Islet precursor cell (in vitro differentiated cells): ENCODE measurements at regions not wholly inside any gene's neighbourhood (a gene's known extent, or its start where the extent isn't known, plus 50 kb on each side); places are given as distances from the start of the nearest gene placed in this dataset.
A peak's percentile ranks its signal among the peaks of the same experiment; 100 is the strongest.
"Not testable (repeated sequence)": the region's sequence is repeated elsewhere in the genome, so short reads cannot be mapped to it uniquely, and the experiment has no call there.

Experiments
- DNase-seq: peaks from one replicate; pipeline ENCODE4 v3.0.0-alpha.2; 2018

- no peak for DNase-seq
Observed at GRCh38 chr21:21860888-21861287, 862.7 kb downstream of the NCAM2 start.

DNA sequence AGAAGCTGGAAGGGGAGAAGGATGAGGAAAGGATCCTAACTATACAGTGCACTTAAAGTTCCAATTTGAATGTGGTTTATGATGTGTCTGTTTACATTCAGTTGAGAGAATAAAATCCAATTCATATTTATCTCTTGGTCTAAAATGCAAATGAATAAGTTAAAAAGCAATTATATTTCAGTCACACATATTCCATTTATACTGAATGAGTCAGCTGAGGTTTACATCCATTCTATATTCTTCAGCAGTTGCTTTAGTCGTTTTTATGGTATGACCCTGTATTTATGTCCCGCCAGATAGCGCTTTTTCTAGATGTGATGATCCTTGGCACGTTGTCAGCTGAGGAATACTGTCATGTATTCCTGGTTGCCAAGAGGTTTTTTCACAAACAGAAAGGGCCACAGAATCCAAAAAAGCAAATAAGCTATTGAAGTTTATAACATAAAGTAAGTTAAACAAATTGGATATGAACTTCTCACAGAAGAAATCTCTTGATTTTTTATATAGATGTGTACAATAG, 866.2 kb downstream of the NCAM2 start:
- DNase-seq = no peak

DNA sequence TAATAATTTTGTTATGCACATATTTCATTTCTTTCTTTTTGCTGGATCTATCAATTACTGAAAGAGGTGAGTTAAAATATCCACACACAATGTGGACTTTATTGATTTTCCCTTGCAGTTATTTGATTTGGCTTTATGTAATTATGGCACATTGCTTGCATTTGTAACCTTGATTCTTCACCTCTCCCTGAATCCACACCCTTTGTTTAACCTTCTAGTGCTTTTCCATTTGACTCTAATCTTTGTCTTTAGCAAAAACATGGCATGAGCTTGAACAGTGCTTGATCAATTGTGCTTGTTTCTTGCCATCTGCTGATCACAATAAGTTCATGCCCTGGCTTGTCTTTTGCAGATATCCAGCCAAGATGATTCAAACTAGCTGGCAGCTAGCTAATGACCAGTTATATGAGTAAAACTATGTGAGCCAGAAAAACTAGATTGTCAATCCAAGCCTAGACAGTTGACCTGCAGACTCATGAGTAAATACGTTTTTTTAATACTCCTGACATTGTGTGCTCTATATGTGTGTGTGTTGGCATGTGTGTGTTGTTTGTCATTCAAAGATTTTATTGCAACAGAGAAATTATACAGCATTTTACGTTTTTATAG, 899.2 kb downstream of the NCAM2 start:
- no peak for DNase-seq

GRCh38 chr21:21898801-21899200, 900.6 kb downstream of the NCAM2 start:
- DNase-seq = no peak

GRCh38 chr21:21902416-21902815, 904.2 kb downstream of the NCAM2 start:
- DNase-seq = not testable (repeated sequence)

DNA sequence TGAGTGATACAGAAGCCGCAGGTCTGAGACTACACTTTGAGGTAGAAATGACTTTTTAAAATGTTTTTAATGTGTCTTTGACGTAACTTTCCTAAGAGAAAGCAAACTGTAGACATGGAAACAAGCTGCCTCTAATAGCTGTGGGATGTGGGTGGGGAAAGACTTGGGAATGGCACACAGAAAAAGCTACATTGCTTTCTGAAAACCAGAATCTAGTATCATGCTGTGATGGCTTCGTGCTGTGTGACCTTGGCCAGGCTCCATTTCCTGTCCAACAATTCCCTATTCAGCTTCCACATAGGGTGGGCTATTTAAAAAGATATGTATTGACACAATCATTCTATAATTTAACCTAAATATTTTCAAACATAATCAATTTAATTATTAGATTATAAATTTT, 909.1 kb downstream of the NCAM2 start:
- no peak for DNase-seq

- DNase-seq = no peak
Observed at GRCh38 chr21:21915816-21916215, 917.6 kb downstream of the NCAM2 start.

- no peak for DNase-seq
Observed at GRCh38 chr21:21921410-21922232, 923.4 kb downstream of the NCAM2 start.

DNA sequence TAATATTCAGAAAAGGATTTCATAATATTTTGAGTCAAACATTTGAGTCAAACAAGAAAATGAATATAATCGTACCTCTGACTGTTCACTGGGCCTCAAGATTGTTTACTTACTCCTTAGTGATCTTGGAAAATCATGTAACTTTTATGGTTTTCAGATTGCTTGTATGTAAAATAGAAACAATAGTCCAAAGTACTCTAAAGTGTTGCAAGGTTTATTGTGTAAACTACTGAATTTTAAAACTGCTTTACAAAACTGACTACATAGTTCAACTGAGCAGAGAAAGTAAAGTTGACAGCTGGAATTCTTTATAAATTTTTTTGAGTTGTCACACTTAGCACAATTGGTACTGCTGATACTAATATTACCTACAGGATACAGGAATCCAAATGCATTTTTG, 931.0 kb downstream of the NCAM2 start:
- no peak for DNase-seq

DNA sequence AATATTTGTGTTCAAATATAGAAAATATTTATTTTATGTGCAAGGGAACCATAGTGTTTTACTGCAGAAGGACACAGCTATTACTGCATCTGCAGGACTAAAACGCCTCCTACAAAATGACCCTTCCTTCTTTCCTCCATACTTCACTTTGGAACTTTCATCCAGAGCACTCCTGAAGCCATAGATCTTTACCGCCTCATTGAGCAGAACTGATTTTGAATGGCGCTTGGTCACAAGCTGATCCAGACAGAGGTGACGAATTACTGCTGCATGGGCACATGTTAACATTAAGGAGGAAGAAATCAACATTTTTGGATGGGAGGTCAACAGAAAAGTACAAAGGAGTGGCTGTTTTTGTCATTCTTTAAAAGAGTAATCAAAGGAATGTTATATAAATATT, 931.6 kb downstream of the NCAM2 start:
- DNase-seq = no peak

DNA sequence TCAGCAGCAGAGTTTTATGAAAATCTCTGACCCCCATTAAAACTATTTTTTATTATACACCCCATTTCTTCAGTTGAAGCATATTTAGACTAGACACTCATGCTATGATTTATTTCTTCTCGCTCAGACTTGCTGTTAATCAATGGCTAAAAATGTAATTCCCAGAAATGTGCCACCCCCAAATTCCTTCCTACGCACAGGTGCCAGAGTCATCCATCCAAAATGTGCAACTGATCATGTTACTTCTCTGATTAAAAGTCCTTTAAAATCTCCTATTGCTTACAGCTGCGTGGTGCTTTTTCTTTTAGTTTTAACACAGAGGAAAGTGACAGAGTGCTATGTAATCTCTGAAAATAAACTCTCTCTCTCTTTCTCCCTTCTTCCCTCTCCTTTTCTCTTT, 954.4 kb downstream of the NCAM2 start:
- no peak for DNase-seq

- DNase-seq = no peak
Observed at GRCh38 chr21:21955204-21955603, 957.0 kb downstream of the NCAM2 start.

- no peak for DNase-seq
Observed at GRCh38 chr21:21957490-21957889, 959.3 kb downstream of the NCAM2 start.

- no peak for DNase-seq
Observed at GRCh38 chr21:21963911-21964310, 965.7 kb downstream of the NCAM2 start.

DNA sequence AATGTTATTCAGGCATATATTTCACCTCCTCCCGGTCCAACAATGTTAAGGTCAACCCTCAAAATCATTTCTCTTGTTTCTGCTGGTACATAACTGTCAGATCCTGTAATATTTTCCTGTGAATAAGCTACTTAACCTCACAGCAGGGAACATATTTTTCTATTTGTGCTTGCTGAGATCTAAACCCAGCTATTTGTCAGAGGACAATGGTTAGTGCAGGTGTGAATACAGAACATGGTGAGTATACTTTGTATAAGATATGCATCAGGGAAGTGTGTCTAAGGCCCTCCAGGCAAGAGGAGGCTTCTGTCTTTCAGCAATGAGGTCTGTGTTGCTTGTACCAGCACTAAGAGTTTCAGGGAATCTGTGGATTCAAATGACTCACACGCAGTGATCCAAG, 970.6 kb downstream of the NCAM2 start:
- DNase-seq = no peak

DNA sequence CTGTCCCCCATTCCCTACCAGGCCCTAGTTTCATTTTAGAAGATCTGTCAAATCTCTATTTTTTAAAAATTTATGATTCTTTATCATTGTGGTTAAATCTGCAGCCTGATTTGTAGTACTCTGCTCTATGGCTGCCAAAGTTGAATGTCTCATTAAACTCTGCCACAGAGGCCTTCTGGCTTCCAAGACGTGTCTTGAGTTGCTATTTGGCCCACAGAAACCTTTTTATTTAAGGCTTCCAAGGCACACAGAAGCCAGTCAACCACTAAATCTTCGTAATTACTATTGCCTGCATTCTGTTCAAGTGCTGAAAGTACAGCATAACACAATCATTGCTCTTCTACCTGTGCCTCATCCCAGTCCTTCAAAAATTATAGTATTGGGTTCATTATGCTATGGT, 971.0 kb downstream of the NCAM2 start:
- no peak for DNase-seq

- DNase-seq = no peak
Observed at GRCh38 chr21:21971384-21971783, 973.2 kb downstream of the NCAM2 start.

DNA sequence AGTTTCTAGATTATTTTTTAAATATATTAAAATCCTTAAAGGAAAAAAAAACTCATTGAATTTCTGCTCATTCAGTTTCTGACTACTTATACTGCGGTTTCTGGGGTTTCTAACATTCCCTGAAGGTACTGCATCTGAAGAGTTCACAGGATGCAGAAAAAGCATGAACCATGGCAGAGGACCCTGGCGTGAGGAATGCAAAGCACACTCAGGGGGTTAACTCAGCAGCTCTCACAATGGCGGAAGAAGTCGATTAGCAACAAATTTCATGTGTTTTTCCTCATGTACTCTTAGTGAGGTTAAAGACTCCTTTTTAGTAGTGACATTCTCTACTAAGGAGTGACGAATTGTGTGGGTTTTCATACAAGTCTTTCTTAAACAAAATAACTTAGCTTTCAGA, 975.6 kb downstream of the NCAM2 start:
- DNase-seq = no peak

- no peak for DNase-seq
Observed at GRCh38 chr21:21996891-21997290, 998.7 kb downstream of the NCAM2 start.

- DNase-seq = peak; percentile 60
Observed at GRCh38 chr21:21997390-21998333, 999.5 kb downstream of the NCAM2 start.

DNA sequence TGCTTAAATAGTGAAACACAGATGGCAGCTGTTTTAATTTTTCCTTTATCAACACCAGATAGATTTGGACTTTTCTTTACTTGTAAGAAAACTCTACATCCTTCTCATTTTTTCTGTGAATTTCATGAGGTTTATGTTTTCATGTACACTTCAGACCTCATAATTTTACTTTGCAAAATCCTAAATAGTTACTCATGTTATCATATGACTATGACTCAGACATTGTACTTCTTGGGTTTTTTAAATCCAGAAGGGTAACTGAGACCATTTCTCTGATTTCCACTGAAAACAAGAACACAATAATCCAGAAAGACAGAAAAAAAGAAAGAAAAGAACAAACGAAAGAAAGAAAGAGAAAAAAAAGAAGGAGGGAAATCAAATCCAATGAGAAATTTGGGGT, 1021.6 kb downstream of the NCAM2 start:
- DNase-seq = no peak

- no peak for DNase-seq
Observed at GRCh38 chr21:22020221-22020620, 1022.0 kb downstream of the NCAM2 start.

DNA sequence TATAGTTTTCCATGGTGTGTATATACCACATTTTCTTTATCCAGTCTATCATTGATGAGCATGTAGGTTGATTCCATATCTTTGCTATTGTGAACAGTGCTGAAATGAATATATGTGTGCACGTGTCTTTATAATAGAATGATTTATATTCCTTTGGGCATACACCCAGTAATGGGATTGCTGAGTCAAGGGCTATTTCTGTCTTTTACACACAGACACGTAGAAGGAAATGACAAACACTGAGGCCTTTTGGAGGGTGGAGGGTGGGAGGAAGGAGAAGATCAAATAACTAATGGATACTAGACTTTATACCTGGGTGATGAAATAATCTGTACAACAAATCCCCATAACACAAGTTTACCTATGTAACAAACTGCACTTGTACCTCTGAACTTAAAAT, 1025.7 kb downstream of the NCAM2 start:
- DNase-seq = not testable (repeated sequence)
